KMS-11 (cell line): ENCODE measurements at regions not wholly inside any gene's neighbourhood (a gene's known extent, or its start where the extent isn't known, plus 50 kb on each side); places are given as distances from the start of the nearest gene placed in this dataset.

Experiments
- H2AFZ ChIP-seq: fragments of 200-600 bp; sonication (generic); 2 replicates; pipeline ENCODE4 v1.6.1; 2016; ENCODE audit warnings: antibody characterized with exemption, mixed run types, low read depth
- H3K27ac ChIP-seq: fragments of 200-600 bp; sonication (generic); 2 replicates; pipeline ENCODE4 v1.6.1; 2016; ENCODE audit warnings: mild to moderate bottlenecking, mixed run types
- H3K27me3 ChIP-seq: fragments of 200-600 bp; sonication (generic); 2 replicates; pipeline ENCODE4 v1.6.1; 2017; ENCODE audit warnings: mild to moderate bottlenecking, low read depth, mixed run types, moderate library complexity; ENCODE audit not compliant: insufficient read depth
- H3K36me3 ChIP-seq: fragments of 200-600 bp; sonication (generic); 2 replicates; pipeline ENCODE4 v1.6.1; 2017; ENCODE audit warnings: mild to moderate bottlenecking, mixed run types; ENCODE audit not compliant: insufficient read depth
- H3K4me1 ChIP-seq: fragments of 200-600 bp; sonication (generic); 2 replicates; pipeline ENCODE4 v1.6.1; 2016; ENCODE audit warnings: mild to moderate bottlenecking, low read depth, mixed run types; ENCODE audit not compliant: poor library complexity, severe bottlenecking
- H3K4me2 ChIP-seq: fragments of 200-600 bp; sonication (generic); 2 replicates; pipeline ENCODE4 v1.7.0; 2016; ENCODE audit warnings: mild to moderate bottlenecking, mixed run types
- H3K4me3 ChIP-seq: fragments of 200-600 bp; sonication (generic); IDR thresholded peaks from 2 replicates; pipeline ENCODE4 v1.6.1; 2017; ENCODE audit warnings: low read depth, low read length, mixed read lengths; ENCODE audit not compliant: insufficient read depth
- H3K79me2 ChIP-seq: fragments of 200-600 bp; sonication (generic); 2 replicates; pipeline ENCODE4 v1.6.1; 2016; ENCODE audit warnings: low read depth, mixed run types; ENCODE audit not compliant: insufficient read depth
- H3K9ac ChIP-seq: fragments of 200-600 bp; sonication (generic); 2 replicates; pipeline ENCODE4 v1.6.1; 2016; ENCODE audit warnings: mild to moderate bottlenecking, mixed run types
- H4K20me1 ChIP-seq: fragments of 200-600 bp; sonication (generic); 2 replicates; pipeline ENCODE4 v1.6.1; 2016; ENCODE audit warnings: mild to moderate bottlenecking, mixed run types; ENCODE audit not compliant: insufficient read depth
- TF ChIP-seq, protein P1 (sequence below): fragments of 200-600 bp; sonication (generic); conservative IDR thresholded peaks from 2 replicates; pipeline ENCODE4 v1.6.1; 2017; ENCODE audit warnings: low read depth, mild to moderate bottlenecking, antibody characterized with exemption, low read length, moderate library complexity, mixed read lengths

DNA sequence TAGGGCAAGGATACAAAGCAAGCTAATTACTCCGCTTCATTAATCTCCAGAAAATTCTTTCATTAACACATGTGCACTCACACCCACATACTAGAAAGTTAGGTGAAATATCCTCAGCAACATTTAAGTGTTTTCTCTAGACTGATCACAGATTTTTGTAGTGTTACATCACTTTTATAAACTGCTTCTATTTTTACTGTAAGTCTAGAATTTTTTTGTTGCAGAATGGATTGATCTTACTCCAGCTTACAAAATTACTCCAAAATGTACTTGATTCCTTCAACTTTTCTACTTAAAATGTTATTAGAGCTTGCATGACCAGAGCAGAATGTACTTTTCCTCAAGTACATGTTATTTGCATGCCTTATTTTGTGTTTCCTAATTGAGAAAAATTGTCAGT lies 2325.2 kb downstream of the PCDH7 start:
- Histone ChIP-seq H4K20me1 (no peaks in the 10 kb centered on the region), H3K4me1 (no peaks in the 10 kb centered on the region), H3K27me3 (no peaks in the 10 kb centered on the region), H2AFZ (no peak overlapping the region), H3K36me3 (no peaks in the 10 kb centered on the region), H3K9ac (no peak overlapping the region), H3K4me3 (no peak overlapping the region), H3K79me2 (no peaks in the 10 kb centered on the region), H3K27ac (no peak overlapping the region), H3K4me2 (no peak overlapping the region)
- TF ChIP-seq, protein P1, sequence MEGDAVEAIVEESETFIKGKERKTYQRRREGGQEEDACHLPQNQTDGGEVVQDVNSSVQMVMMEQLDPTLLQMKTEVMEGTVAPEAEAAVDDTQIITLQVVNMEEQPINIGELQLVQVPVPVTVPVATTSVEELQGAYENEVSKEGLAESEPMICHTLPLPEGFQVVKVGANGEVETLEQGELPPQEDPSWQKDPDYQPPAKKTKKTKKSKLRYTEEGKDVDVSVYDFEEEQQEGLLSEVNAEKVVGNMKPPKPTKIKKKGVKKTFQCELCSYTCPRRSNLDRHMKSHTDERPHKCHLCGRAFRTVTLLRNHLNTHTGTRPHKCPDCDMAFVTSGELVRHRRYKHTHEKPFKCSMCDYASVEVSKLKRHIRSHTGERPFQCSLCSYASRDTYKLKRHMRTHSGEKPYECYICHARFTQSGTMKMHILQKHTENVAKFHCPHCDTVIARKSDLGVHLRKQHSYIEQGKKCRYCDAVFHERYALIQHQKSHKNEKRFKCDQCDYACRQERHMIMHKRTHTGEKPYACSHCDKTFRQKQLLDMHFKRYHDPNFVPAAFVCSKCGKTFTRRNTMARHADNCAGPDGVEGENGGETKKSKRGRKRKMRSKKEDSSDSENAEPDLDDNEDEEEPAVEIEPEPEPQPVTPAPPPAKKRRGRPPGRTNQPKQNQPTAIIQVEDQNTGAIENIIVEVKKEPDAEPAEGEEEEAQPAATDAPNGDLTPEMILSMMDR: no peak

DNA sequence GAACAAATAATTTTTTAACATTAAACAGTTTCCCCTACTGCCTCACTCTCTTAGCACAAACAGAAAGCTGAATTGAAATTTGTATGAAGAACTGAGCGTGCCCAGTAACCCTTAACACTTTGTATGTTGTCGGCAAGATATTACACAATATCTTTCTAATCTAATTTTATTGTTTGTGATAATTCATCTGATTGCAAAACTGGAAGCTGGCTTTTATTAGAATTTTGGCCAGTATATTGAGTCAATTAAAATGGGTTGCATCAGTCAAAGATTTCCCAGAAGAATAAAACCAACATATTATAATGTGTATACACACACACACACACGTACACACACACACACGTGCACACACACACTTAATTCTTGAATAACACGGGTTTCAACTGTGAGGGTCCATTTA lies 2332.1 kb downstream of the PCDH7 start:
- no peaks in the 10 kb centered on the region for H3K4me1 ChIP-seq
- H4K20me1 ChIP-seq: no peaks in the 10 kb centered on the region
- no peak overlapping the region for H3K4me3 ChIP-seq
- H3K79me2 ChIP-seq: no peaks in the 10 kb centered on the region
- no peaks in the 10 kb centered on the region for H3K36me3 ChIP-seq
- no peak overlapping the region for H3K9ac ChIP-seq
- no peak overlapping the region for H2AFZ ChIP-seq
- H3K4me2 ChIP-seq: no peak overlapping the region
- H3K27me3 ChIP-seq: no peaks in the 10 kb centered on the region
- H3K27ac ChIP-seq: no peak overlapping the region
- TF ChIP-seq, protein P1: no peak

DNA sequence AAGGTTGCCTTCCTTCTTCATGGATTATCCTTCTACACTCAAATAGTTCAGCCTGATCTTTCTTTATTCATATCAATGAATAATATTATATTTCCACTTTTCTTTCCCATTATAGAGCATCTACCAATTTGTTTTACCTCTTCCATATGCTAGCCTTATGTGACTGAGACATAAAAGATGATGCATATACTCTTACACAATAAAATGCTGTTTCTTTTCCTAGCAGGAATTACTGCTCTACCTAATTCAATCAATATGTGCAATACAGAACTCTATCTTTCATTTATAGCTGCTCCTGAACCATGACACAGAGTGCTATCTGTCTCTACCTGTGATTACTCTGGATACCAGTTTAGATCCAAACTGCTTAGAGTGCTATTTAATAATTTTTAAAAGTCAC lies 2334.0 kb downstream of the PCDH7 start:
- TF ChIP-seq, protein P1: no peak
- no peaks in the 10 kb centered on the region for H3K79me2 ChIP-seq
- H3K36me3 ChIP-seq: no peaks in the 10 kb centered on the region
- no peak overlapping the region for H3K4me3 ChIP-seq
- H3K27me3 ChIP-seq: no peaks in the 10 kb centered on the region
- H2AFZ ChIP-seq: no peak overlapping the region
- H4K20me1 ChIP-seq: no peaks in the 10 kb centered on the region
- H3K9ac ChIP-seq: no peak overlapping the region
- no peaks in the 10 kb centered on the region for H3K4me1 ChIP-seq
- no peak overlapping the region for H3K27ac ChIP-seq
- H3K4me2 ChIP-seq: no peak overlapping the region

DNA sequence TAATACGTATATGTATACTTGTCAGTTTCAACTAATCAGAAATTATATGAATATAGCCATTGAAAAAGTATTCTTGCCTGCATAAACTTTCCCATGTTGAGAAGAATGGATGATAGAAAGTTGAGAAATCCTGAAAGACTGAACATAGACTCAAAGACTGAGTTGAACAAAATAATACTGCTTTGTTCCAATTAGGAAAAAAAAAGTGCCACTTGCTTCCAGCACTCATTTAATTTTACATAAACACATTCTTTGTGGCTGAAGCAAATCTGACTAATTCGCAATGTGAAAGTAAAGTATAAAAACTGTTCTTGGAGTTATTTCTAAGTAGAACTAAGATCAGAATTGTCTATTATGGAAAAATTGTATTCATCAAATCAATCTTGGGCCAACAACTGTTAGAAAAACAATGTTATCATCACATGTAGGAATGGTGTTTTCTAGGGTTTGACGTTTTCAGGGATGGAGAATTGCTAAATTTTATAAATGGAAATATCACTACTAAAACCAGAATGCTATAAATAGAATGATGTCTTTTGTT lies 2334.6 kb downstream of the PCDH7 start:
- H3K27me3 ChIP-seq: no peaks in the 10 kb centered on the region
- no peak overlapping the region for H3K4me2 ChIP-seq
- no peaks in the 10 kb centered on the region for H4K20me1 ChIP-seq
- no peaks in the 10 kb centered on the region for H3K79me2 ChIP-seq
- no peak overlapping the region for H3K4me3 ChIP-seq
- no peak overlapping the region for H3K27ac ChIP-seq
- H3K9ac ChIP-seq: no peak overlapping the region
- H3K4me1 ChIP-seq: no peaks in the 10 kb centered on the region
- H3K36me3 ChIP-seq: no peaks in the 10 kb centered on the region
- H2AFZ ChIP-seq: no peak overlapping the region
- TF ChIP-seq, protein P1: no peak
